Astrocyte (in vitro differentiated cells and primary cell): ENCODE measurements at regions not wholly inside any gene's neighbourhood (a gene's known extent, or its start where the extent isn't known, plus 50 kb on each side); places are given as distances from the start of the nearest gene placed in this dataset.
"Not testable (repeated sequence)": the region's sequence is repeated elsewhere in the genome, so short reads cannot be mapped to it uniquely, and the experiment has no call there.

Experiments used
- DNase-seq: peaks from one replicate; pipeline ENCODE4 v3.0.0-alpha.2; 2010; ENCODE audit warnings: low read depth
- FAIRE-seq: peaks from 2 replicates; lab custom pipeline; 2011; peaks lifted over from hg19 to GRCh38; lab: Jason Lieb, UNC
- H2AFZ ChIP-seq: 2 replicates; pipeline ENCODE4 v1.6.0; 2012; ENCODE audit warnings: low read depth, low read length, inconsistent platforms
- H3K27ac ChIP-seq: 2 replicates; pipeline ENCODE4 v1.5.1; 2011; ENCODE audit warnings: low read depth, low read length, inconsistent platforms
- H3K27me3 ChIP-seq: 2 replicates; pipeline ENCODE4 v1.6.0; 2011; ENCODE audit warnings: low read length, inconsistent platforms; ENCODE audit not compliant: insufficient read depth
- H3K36me3 ChIP-seq: 2 replicates; pipeline ENCODE4 v1.5.1; 2011; ENCODE audit warnings: low read length, inconsistent platforms; ENCODE audit not compliant: insufficient read depth
- H3K4me1 ChIP-seq: 2 replicates; pipeline ENCODE4 v1.5.1; 2011; ENCODE audit warnings: low read length, inconsistent platforms; ENCODE audit not compliant: insufficient read depth
- H3K4me2 ChIP-seq: 2 replicates; pipeline ENCODE4 v1.6.0; 2012; ENCODE audit warnings: low read length, inconsistent platforms
- H3K4me3 ChIP-seq: 2 replicates; pipeline ENCODE4 v1.5.1; 2011; ENCODE audit warnings: low read depth, mild to moderate bottlenecking, low read length, inconsistent platforms; ENCODE audit not compliant: insufficient read depth
- H3K79me2 ChIP-seq: 2 replicates; pipeline ENCODE4 v1.6.0; 2012; ENCODE audit warnings: mild to moderate bottlenecking, low read length, inconsistent platforms; ENCODE audit not compliant: insufficient read depth
- H3K9ac ChIP-seq: 2 replicates; pipeline ENCODE4 v1.6.0; 2012; ENCODE audit warnings: mild to moderate bottlenecking, low read length, inconsistent platforms
- H3K9me3 ChIP-seq: 2 replicates; pipeline ENCODE4 v1.5.1; 2012; ENCODE audit warnings: low read depth, mild to moderate bottlenecking, low read length, inconsistent platforms; ENCODE audit not compliant: insufficient read depth
- H4K20me1 ChIP-seq: 2 replicates; pipeline ENCODE4 v1.6.0; 2012; ENCODE audit warnings: low read length, inconsistent platforms; ENCODE audit not compliant: insufficient read depth
- H3K27ac Mint-ChIP-seq: one replicate; pipeline ENCODE4 v1.8.0; 2021; ENCODE audit warnings: mild to moderate bottlenecking, mixed read lengths; ENCODE audit not compliant: unreplicated experiment
- H3K27me3 Mint-ChIP-seq: one replicate; pipeline ENCODE4 v1.8.0; 2021; ENCODE audit warnings: low read depth, mixed read lengths; ENCODE audit not compliant: unreplicated experiment
- H3K36me3 Mint-ChIP-seq: one replicate; pipeline ENCODE4 v1.8.0; 2021; ENCODE audit warnings: low read depth, mixed read lengths; ENCODE audit not compliant: unreplicated experiment
- H3K4me1 Mint-ChIP-seq: one replicate; pipeline ENCODE4 v1.8.0; 2021; ENCODE audit warnings: low read depth, mixed read lengths; ENCODE audit not compliant: unreplicated experiment
- H3K4me3 Mint-ChIP-seq: one replicate; pipeline ENCODE4 v1.8.0; 2021; ENCODE audit warnings: mild to moderate bottlenecking, moderate library complexity, mixed read lengths; ENCODE audit not compliant: unreplicated experiment
- H3K9me3 Mint-ChIP-seq: one replicate; pipeline ENCODE4 v1.8.0; 2021; ENCODE audit warnings: mild to moderate bottlenecking, mixed read lengths; ENCODE audit not compliant: unreplicated experiment
- EZH2 ChIP-seq: IDR thresholded peaks from 2 replicates; pipeline ENCODE4 v1.6.1; 2012; ENCODE audit warnings: mild to moderate bottlenecking, low read length, inconsistent platforms; ENCODE audit not compliant: insufficient read depth
- TF ChIP-seq, protein P1 (sequence below): IDR thresholded peaks from 2 replicates; pipeline ENCODE4 v1.5.1; 2011; ENCODE audit warnings: low read depth, mild to moderate bottlenecking, inconsistent platforms, low read length, moderate library complexity; ENCODE audit not compliant: insufficient read depth

DNA sequence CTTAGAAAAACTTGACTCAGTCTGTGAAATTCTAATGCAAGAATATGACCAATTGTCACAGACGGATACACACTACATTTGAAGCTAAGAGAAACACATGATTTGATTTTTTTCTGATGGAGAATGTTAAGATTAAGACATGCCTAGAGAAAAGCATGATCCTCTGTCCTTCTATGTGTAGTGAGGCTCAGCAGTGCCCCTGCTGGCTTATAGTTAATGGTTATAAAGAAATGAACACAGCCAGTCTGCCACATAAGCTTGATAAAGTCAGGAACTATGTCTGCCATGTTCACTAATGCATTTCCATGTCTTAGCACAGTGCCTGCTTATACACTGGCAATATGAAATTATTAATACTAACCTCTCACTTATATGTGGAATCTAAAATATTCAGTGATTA lies 168.1 kb upstream of the DAAM1 start:
- no peaks in the 10 kb centered on the region for H3K36me3 ChIP-seq
- FAIRE-seq (peak; percentile 23), DNase-seq (peak; percentile 8)
- Mint-ChIP-seq H3K27ac (no peak overlapping the region), H3K27me3 (no peaks in the 10 kb centered on the region), H3K4me1 (no peaks in the 10 kb centered on the region), H3K9me3 (no peaks in the 10 kb centered on the region), H3K4me3 (no peak overlapping the region), H3K36me3 (no peaks in the 10 kb centered on the region)
- no peak overlapping the region for H3K27ac ChIP-seq
- no peaks in the 10 kb centered on the region for H4K20me1 ChIP-seq
- no peaks in the 10 kb centered on the region for H3K27me3 ChIP-seq
- H3K4me2 ChIP-seq: no peak overlapping the region
- no peak overlapping the region for H3K4me3 ChIP-seq
- H2AFZ ChIP-seq: no peak overlapping the region
- no peaks in the 10 kb centered on the region for H3K4me1 ChIP-seq
- no peaks in the 10 kb centered on the region for H3K9me3 ChIP-seq
- H3K79me2 ChIP-seq: no peaks in the 10 kb centered on the region
- no peak overlapping the region for H3K9ac ChIP-seq
- TF ChIP-seq, protein P1, sequence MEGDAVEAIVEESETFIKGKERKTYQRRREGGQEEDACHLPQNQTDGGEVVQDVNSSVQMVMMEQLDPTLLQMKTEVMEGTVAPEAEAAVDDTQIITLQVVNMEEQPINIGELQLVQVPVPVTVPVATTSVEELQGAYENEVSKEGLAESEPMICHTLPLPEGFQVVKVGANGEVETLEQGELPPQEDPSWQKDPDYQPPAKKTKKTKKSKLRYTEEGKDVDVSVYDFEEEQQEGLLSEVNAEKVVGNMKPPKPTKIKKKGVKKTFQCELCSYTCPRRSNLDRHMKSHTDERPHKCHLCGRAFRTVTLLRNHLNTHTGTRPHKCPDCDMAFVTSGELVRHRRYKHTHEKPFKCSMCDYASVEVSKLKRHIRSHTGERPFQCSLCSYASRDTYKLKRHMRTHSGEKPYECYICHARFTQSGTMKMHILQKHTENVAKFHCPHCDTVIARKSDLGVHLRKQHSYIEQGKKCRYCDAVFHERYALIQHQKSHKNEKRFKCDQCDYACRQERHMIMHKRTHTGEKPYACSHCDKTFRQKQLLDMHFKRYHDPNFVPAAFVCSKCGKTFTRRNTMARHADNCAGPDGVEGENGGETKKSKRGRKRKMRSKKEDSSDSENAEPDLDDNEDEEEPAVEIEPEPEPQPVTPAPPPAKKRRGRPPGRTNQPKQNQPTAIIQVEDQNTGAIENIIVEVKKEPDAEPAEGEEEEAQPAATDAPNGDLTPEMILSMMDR: peak; percentile 54
- TF ChIP-seq EZH2: no peak

DNA sequence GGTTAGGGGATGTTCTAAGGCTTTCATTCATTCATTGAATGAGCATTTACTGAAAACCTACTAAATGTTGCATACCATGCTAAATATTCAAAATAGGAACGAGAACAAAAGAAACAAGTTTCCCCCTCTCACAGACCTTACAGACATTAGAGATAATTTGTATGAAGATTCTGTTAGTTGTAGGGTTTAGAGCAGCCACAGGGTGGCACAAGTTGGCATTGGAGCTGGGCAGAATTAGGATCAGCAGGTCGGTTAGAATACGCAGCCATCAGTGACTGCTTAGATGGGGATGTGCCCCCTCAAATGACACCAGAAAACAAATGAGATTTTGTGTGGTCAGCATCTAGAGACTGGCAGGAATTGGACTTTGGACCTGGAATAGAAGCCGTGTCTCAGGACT lies 166.3 kb upstream of the DAAM1 start:
- Mint-ChIP-seq H3K27ac (no peak overlapping the region), H3K4me3 (no peak overlapping the region), H3K27me3 (no peaks in the 10 kb centered on the region), H3K9me3 (no peaks in the 10 kb centered on the region), H3K4me1 (no peaks in the 10 kb centered on the region), H3K36me3 (no peaks in the 10 kb centered on the region)
- H3K27me3 ChIP-seq: no peaks in the 10 kb centered on the region
- no peak for DNase-seq
- no peak for FAIRE-seq
- no peak overlapping the region for H3K9ac ChIP-seq
- H3K4me2 ChIP-seq: no peak overlapping the region
- H2AFZ ChIP-seq: no peak overlapping the region
- TF ChIP-seq, protein P1: no peak
- TF ChIP-seq EZH2: no peak
- no peaks in the 10 kb centered on the region for H3K36me3 ChIP-seq
- H3K27ac ChIP-seq: no peak overlapping the region
- H3K4me3 ChIP-seq: no peak overlapping the region
- no peaks in the 10 kb centered on the region for H3K4me1 ChIP-seq
- H4K20me1 ChIP-seq: no peaks in the 10 kb centered on the region
- no peaks in the 10 kb centered on the region for H3K79me2 ChIP-seq
- H3K9me3 ChIP-seq: no peaks in the 10 kb centered on the region

DNA sequence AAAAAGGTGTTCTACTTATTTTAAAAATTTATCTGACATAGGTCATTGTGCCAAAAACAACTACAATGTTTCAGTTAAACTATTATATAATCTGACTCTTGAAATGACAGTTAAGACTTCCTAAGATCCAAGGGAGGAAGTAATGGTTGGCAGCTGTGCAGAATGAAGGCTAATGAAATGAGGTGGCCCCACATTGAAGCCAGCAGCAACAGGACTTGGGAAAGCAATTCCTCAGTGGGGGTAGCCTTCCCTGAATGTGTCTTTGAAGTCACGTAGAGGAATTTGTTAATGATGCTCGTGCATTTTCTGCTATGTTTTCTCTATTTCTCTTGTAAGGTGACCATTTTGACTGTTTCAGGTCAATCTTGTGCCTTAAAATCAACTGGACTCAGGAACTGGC lies 162.4 kb upstream of the DAAM1 start:
- Mint-ChIP-seq H3K36me3 (no peaks in the 10 kb centered on the region), H3K4me1 (peaks cover 8% of the 10 kb centered on the region), H3K27ac (no peak overlapping the region), H3K9me3 (no peaks in the 10 kb centered on the region), H3K27me3 (no peaks in the 10 kb centered on the region), H3K4me3 (no peak overlapping the region)
- H3K4me3 ChIP-seq: no peak overlapping the region
- DNase-seq: peak; percentile 39
- H4K20me1 ChIP-seq: no peaks in the 10 kb centered on the region
- FAIRE-seq: no peak
- no peaks in the 10 kb centered on the region for H3K9me3 ChIP-seq
- H2AFZ ChIP-seq: no peak overlapping the region
- TF ChIP-seq EZH2: no peak
- TF ChIP-seq, protein P1: no peak
- H3K79me2 ChIP-seq: no peaks in the 10 kb centered on the region
- H3K27me3 ChIP-seq: no peaks in the 10 kb centered on the region
- H3K4me1 ChIP-seq: peaks cover 9% of the 10 kb centered on the region
- no peak overlapping the region for H3K27ac ChIP-seq
- H3K4me2 ChIP-seq: no peak overlapping the region
- H3K36me3 ChIP-seq: no peaks in the 10 kb centered on the region
- no peak overlapping the region for H3K9ac ChIP-seq

DNA sequence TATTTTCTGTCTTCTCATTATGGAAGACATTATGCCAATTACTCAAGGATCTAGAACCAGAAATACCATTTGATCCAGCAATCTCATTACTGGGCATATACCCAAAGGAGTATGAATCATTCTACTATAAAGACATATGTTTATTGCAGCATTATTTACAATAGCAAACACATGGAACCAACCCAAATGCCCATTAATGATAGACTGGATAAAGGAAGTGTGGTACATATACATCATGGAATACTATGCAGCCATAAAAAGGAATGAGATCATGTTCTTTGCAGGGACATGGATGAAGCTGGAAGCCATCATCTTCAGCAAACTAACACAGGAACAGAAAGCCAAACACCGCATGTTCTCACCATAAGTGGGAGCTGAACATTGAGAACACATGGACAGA lies 161.8 kb upstream of the DAAM1 start:
- H3K4me2 ChIP-seq, DNase-seq, H3K27me3 Mint-ChIP-seq, H3K36me3 ChIP-seq, FAIRE-seq, H3K4me3 Mint-ChIP-seq, H3K4me3 ChIP-seq, H3K27me3 ChIP-seq, H3K36me3 Mint-ChIP-seq, H3K9me3 Mint-ChIP-seq, H3K4me1 ChIP-seq, H2AFZ ChIP-seq, H3K9me3 ChIP-seq, H3K4me1 Mint-ChIP-seq, H3K79me2 ChIP-seq, H3K27ac ChIP-seq, H3K9ac ChIP-seq, H4K20me1 ChIP-seq, H3K27ac Mint-ChIP-seq: not testable (repeated sequence)
